HG03135 (cell line): ENCODE measurements at regions not wholly inside any gene's neighbourhood (a gene's known extent, or its start where the extent isn't known, plus 50 kb on each side); places are given as distances from the start of the nearest gene placed in this dataset.

Experiments used
- ATAC-seq: cut with Tn5 transposase; IDR thresholded peaks from one replicate; pipeline ENCODE4 v1.9.1; 2021; ENCODE audit warnings: mild to moderate bottlenecking, moderate library complexity; ENCODE audit not compliant: unreplicated experiment

DNA sequence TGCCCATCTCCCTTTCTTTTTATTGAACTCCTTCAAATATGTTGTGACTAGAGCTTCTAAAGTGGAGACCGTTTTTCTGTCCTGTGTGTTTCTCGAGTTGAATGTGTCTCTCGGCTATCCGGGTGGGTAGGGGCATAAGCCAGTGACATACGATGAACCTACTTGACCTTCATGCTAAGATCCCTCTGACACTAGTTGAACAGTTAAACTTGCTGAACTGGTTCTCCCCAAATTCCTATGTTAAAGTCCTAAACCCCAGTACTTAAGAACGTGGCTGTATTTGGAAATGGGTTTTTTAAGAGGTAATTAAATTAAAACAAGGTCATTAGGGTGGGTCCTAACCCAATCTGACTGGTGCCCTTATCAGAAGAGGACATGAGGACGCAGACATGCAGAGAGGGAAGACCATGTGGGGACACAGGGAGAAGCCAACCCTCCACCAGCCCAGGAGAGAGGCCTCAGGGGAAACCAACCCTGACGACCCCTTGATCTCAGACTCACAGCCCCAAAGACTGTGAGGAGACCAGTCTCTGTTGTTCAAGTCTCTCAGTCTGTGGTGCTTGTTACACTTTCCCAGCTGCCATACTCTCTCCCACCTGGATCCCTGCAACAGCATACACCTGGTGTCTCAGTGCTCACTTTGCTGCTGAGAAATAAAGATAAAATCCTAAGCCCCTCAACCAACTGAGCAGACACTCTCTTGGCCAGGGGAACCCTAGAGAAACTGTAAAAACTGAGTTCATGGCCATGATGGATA is 208.4 kb downstream of the MYLK4 start:
- no peak for ATAC-seq

DNA sequence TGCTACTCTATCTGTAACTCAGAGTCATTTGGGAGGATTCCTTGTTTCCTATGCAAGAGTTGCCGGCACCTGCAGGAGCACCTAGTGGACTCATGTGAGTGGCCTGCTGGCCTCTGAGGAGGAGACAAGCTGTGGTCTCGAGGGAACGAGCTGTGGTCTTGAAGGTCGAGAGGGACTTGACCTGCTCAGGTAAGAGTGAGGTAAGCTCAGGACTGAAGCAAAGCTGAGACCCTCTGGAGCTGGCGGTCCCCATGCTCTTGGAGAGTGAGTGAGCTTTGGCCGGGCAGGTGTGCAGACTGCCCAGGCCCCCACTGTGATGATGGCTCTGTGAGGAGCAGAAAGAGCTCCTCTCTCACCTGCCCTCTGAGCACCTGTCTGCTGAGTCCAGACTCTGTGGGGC is 214.3 kb downstream of the MYLK4 start:
- ATAC-seq: no peak

DNA sequence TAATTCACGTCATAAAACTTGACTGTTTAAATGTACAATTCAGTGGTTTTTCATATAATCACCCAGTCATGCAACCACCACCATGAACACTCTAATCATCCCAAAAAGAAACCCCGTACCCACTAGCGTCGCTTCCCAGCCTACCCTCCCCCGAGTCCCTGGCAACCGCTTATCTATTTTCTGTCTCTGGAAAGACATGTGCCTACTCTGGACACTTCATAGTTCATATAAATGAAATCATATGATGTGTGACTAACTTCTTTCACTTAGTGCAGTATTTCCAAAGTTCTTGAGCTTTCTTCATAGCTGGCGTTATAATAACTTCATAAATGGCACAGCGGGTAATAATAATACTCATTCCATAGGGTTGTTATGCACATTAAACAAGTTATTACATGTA is 215.2 kb downstream of the MYLK4 start:
- ATAC-seq: no peak

DNA sequence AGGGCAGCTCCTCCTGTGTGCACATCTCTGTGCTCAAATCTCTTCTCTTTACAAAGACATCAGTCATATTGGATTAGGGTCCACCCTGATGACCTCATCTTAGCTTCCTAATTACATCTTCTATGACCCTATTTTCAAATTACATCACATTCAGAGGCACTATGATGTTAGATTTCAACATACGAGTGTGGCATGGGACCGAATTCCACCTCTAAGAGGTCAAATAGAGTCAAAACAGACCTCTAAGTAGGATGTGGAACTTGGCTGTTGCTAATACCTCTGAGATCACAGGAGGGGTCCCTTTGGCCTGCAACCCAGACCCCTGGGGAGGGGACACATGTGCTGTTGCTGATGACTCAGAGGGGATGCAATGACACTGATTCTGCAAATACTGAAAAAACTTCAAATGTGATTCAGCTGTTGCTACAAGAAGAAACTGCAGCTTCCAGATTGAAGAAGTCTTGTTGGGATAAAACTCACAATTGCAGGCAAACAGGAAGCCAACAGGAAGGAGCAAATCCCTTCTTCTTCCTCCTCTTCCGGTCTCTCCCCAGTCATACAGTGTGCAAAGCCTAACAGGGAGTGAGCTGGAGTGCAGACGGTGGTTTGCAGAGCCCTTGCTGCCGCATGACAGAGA is 216.2 kb downstream of the MYLK4 start:
- ATAC-seq: no peak

GRCh38 chr6:2531426-2532215 is 219.1 kb downstream of the MYLK4 start:
- no peak for ATAC-seq

- no peak for ATAC-seq
Observed at GRCh38 chr6:2529211-2529719, 221.5 kb downstream of the MYLK4 start.

DNA sequence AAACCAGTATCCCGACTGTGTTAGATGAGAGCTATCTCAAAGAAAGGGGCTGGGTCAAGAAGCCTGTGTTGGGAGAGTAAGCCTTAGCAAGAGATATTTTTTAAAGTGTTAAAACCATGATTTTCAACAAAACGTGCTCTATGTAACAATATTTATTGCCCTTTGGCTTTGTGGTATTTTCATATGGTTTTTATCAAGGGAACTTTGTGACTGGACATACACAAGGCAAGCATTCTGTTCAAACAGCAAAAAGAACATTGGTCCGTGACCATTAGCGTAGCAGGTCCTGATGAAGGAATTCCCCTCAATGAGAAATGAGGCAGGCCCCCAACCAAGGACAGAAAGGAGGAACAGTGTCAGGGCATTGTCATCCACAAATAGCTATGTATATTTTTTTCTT is 222.6 kb downstream of the MYLK4 start:
- ATAC-seq: no peak

- no peak for ATAC-seq
Observed at GRCh38 chr6:2526766-2527165, 224.0 kb downstream of the MYLK4 start.

DNA sequence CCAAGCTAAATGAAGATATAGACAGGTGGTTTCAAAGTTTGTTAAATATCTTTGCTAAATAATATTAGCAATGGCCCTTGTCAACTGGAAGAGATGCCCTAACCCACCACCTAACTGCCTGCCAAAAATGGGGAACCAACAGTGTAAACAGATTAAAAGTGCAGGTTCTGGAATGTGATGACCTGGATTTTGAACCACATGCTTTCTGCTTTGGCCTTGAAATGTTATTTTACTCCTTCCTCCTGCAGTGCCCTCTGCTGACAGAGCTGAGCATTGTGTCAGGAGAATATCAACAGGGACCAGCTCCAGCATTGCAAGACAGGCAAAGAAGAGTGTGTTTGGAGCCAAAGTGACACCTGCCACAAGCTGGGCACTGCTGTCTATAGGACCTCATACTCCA is 226.6 kb downstream of the MYLK4 start:
- ATAC-seq: no peak

- no peak for ATAC-seq
Observed at GRCh38 chr6:2523061-2523460, 227.7 kb downstream of the MYLK4 start.

DNA sequence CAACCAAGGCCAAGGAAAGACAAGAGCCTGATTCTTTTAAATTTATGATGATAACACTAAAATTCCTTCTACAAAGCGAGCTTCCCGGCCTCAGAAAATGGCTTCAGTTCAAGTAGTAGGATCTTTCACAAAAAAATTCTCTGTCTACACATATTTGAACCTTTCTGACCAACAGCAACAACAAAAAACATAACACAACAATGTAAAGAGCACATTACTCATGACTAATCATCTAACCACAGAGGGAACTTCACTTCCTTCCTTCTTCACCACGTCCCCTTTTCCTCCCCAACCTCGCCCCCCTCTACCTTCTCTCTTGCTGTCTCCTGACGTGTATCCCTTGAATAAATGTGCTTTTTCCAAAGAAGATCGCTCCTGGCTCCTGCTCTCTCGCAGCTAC is 228.2 kb downstream of the MYLK4 start:
- no peak for ATAC-seq

- no peak for ATAC-seq
Observed at GRCh38 chr6:2517855-2518473, 232.8 kb downstream of the MYLK4 start.

DNA sequence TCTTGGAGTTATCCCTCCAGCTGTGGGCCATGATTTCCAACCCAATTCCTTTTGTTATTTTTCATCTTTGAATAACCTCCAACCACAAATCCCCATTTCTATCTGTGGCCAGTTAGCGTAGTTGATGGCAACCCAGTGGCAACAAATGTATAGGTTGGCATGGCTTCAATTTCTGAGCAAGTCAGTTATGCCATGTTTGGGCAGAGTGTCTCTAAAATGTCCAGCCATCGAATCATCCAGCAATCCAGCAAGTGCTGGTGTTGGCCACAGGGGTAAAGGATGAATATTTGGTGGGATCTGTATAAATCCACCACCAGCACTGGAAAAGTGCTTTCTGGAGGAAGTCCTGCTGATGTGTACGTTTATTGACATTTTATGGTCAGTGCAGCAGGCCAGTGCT is 233.3 kb downstream of the MYLK4 start:
- no peak for ATAC-seq

- no peak for ATAC-seq
Observed at GRCh38 chr6:2516059-2516458, 234.7 kb downstream of the MYLK4 start.

- no peak for ATAC-seq
Observed at GRCh38 chr6:2514965-2515543, 235.7 kb downstream of the MYLK4 start.

GRCh38 chr6:2512802-2513201 is 237.9 kb downstream of the MYLK4 start:
- ATAC-seq: no peak

- ATAC-seq: no peak
Observed at GRCh38 chr6:2510316-2510715, 240.4 kb downstream of the MYLK4 start.

- no peak for ATAC-seq
Observed at GRCh38 chr6:2509711-2510110, 241.0 kb downstream of the MYLK4 start.

- no peak for ATAC-seq
Observed at GRCh38 chr6:2508071-2508470, 242.7 kb downstream of the MYLK4 start.

DNA sequence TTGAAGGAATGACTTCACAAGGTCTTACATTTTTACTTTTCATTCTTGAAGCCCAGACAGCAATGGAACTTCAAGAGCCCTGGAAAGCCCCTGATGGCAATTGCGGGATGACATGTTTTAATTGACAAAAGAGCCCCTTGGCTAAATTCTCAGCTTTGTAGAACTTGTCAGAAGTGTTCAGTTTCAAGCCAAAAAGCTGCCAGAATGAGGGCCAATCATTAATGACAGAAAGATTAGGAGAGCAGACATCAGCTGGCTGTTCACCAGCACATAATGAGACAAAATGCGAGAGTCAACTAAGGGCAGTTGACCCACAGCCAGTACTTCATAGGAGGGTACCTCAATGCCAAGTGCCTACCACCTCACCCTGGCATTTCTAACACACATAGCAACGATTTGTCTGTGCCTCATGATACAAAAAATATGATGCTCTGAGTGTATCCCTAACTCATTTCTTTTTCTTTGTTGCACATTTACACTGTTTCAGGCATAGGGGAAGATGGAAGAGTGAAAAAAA is 243.1 kb downstream of the MYLK4 start:
- ATAC-seq: no peak

DNA sequence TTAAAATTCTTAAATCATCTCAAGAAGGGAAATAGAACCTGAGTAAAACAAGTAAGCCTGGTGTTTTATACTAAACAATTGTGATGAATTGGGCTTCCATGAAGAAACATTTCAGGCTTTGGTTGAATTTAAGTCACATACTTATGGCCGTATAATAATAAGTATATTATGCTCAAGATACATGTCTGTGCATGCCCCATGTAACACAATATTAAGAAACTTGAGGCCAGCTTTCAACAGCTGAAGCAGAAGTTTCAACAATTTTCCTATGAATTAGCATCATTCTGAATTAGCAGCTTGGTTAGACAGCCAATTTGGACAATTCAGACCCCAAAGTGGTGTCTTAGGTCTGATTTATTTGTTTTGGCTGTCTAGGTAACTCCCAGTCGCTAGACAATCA is 243.7 kb downstream of the MYLK4 start:
- ATAC-seq: no peak
